Neuronal stem cell (in vitro differentiated cells): ENCODE measurements at regions not wholly inside any gene's neighbourhood (a gene's known extent, or its start where the extent isn't known, plus 50 kb on each side); places are given as distances from the start of the nearest gene placed in this dataset.

Source experiments
- DNase-seq: peaks from one replicate; pipeline ENCODE4 v3.0.0-alpha.2; 2013; ENCODE audit warnings: low spot score
- H2AFZ ChIP-seq: one replicate; pipeline ENCODE4 v1.6.1; 2013; ENCODE audit warnings: mild to moderate bottlenecking, low read length, inconsistent platforms
- H2AK5ac ChIP-seq: 2 replicates; pipeline ENCODE4 v1.6.1; 2013; ENCODE audit warnings: low read depth, mild to moderate bottlenecking, inconsistent platforms, low read length, moderate library complexity, mixed read lengths
- H2BK120ac ChIP-seq: 2 replicates; pipeline ENCODE4 v1.6.1; 2013; ENCODE audit warnings: low read depth, mild to moderate bottlenecking, inconsistent platforms, low read length, moderate library complexity, mixed read lengths
- H2BK12ac ChIP-seq: one replicate; pipeline ENCODE4 v1.6.1; 2013; ENCODE audit warnings: low read length, inconsistent platforms
- H2BK15ac ChIP-seq: 2 replicates; pipeline ENCODE4 v1.6.1; 2013; ENCODE audit warnings: mild to moderate bottlenecking, low read length, inconsistent platforms, mixed read lengths
- H2BK5ac ChIP-seq: one replicate; pipeline ENCODE4 v1.6.1; 2013; ENCODE audit warnings: inconsistent platforms, mild to moderate bottlenecking, low read length, moderate library complexity
- H3K14ac ChIP-seq: one replicate; pipeline ENCODE4 v1.6.1; 2013; ENCODE audit warnings: low read length, inconsistent platforms
- H3K18ac ChIP-seq: 2 replicates; pipeline ENCODE4 v1.6.1; 2013; ENCODE audit warnings: low read length, inconsistent platforms
- H3K23ac ChIP-seq: 2 replicates; pipeline ENCODE4 v1.6.1; 2013; ENCODE audit warnings: low read depth, mild to moderate bottlenecking, mixed read lengths, low read length, inconsistent platforms; ENCODE audit not compliant: poor library complexity
- H3K27ac ChIP-seq: replicated peaks from 3 replicates; pipeline ENCODE4 v1.5.1; 2013; ENCODE audit warnings: low read length, inconsistent platforms
- H3K27me3 ChIP-seq, 3 experiments: 2 replicates each; pipeline ENCODE4 v1.6.1; 2013; ENCODE audit warnings: low read length in 3 of 3, mild to moderate bottlenecking in 2 of 3, inconsistent platforms in 1 of 3, low read depth in 1 of 3, mixed read lengths in 1 of 3, moderate library complexity in 1 of 3; ENCODE audit not compliant: control insufficient read depth in 3 of 3, insufficient read depth in 3 of 3
- H3K36me3 ChIP-seq, 2 donors: replicated peaks in 1 of 2; 2 replicates each; pipeline ENCODE4 v1.6.1; 2013; ENCODE audit warnings: low read length in 2 of 2; ENCODE audit not compliant: control insufficient read depth in 2 of 2, insufficient read depth in 2 of 2
- H3K4ac ChIP-seq: 2 replicates; pipeline ENCODE4 v1.6.1; 2013; ENCODE audit warnings: inconsistent platforms, mild to moderate bottlenecking, low read length, moderate library complexity
- H3K4me1 ChIP-seq, 2 donors: 1 replicate in 1 of 2; 2 replicates in 1 of 2; pipeline ENCODE4 v1.6.1; 2013; ENCODE audit warnings: low read length in 2 of 2, low read depth in 1 of 2; ENCODE audit not compliant: control insufficient read depth in 2 of 2, insufficient read depth in 1 of 2
- H3K4me2 ChIP-seq: one replicate; pipeline ENCODE4 v1.6.1; 2013; ENCODE audit warnings: mild to moderate bottlenecking, low read length, inconsistent platforms; ENCODE audit not compliant: insufficient read depth, poor library complexity, severe bottlenecking
- H3K4me3 ChIP-seq, 2 donors: 2 replicates each; pipeline ENCODE4 v1.5.1; 2013; ENCODE audit warnings: low read length in 2 of 2, mild to moderate bottlenecking in 2 of 2, inconsistent platforms in 1 of 2, moderate library complexity in 1 of 2
- H3K79me1 ChIP-seq: one replicate; pipeline ENCODE4 v1.6.1; 2013; ENCODE audit warnings: low read depth, mild to moderate bottlenecking, inconsistent platforms, low read length, moderate library complexity
- H3K9ac ChIP-seq: one replicate; pipeline ENCODE4 v1.6.1; 2013; ENCODE audit warnings: mild to moderate bottlenecking, low read depth, low read length, inconsistent platforms; ENCODE audit not compliant: poor library complexity
- H3K9me3 ChIP-seq, 2 donors: replicated peaks in 1 of 2; 2 replicates each; pipeline versions ENCODE3 to v1.6.1; 2013; ENCODE audit warnings: low read length in 2 of 2, mild to moderate bottlenecking in 2 of 2, inconsistent platforms in 1 of 2, low read depth in 1 of 2, mixed read lengths in 1 of 2, moderate library complexity in 1 of 2; ENCODE audit not compliant: control insufficient read depth in 2 of 2, insufficient read depth in 1 of 2
- H4K8ac ChIP-seq: one replicate; pipeline ENCODE4 v1.6.1; 2013; ENCODE audit warnings: low read depth, mild to moderate bottlenecking, inconsistent platforms, low read length, moderate library complexity
- H4K91ac ChIP-seq: one replicate; pipeline ENCODE4 v1.6.1; 2013; ENCODE audit warnings: low read length, low read depth, mild to moderate bottlenecking, inconsistent platforms; ENCODE audit not compliant: poor library complexity
- WGBS, 2 donors: extraction: QIAGEN DNeasy Blood & Tissue Kit; methylation state at CpG; one replicate each; pipeline ENCODE4 v1.1.7; 2013; ENCODE audit warnings: missing lambda C conversion rate in 2 of 2, mixed read lengths in 1 of 2; ENCODE audit not compliant: insufficient read length in 2 of 2, insufficient replicate concordance in 1 of 2; ENCODE audit errors: extremely low coverage in 2 of 2; 5-methylcytosine and 5-hydroxymethylcytosine counted together

DNA sequence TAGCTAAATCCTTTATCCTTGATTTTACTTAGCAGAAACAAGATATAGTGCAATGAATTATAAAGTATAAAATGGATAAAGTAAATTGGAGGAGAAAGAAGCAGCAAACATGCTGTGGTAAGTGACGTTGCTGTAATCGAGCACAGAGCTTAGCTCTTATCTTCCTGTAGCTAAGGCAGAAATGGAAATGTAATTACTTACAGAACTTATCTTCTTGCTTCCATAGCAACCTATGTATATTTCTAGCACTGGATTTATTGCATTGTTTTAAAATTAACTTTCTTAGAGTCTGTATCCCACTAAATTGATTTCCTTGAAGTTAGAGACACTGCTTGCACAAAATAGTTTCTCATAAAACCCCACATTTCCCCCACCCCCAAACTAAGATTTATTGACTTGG lies 130.6 kb upstream of the MC4R start:
- Histone ChIP-seq H4K8ac (no peak overlapping the region), H3K9me3 (no peaks in the 10 kb centered on the region), H3K23ac (no peak overlapping the region), H3K9ac (no peak overlapping the region), H4K91ac (no peak overlapping the region), H3K4me2 (no peak overlapping the region), H2AK5ac (no peak overlapping the region), H3K18ac (no peak overlapping the region), H3K36me3 (no peaks in the 10 kb centered on the region), H3K14ac (no peak overlapping the region), H2BK120ac (no peak overlapping the region), H2BK5ac (no peak overlapping the region), H3K4me3 (no peak overlapping the region), H2AFZ (no peak overlapping the region), H3K79me1 (no peaks in the 10 kb centered on the region), H3K27ac (no peak overlapping the region), H3K4ac (no peak overlapping the region), H3K4me1 (no peaks in the 10 kb centered on the region), H3K27me3 (no peaks in the 10 kb centered on the region), H2BK12ac (no peak overlapping the region), H2BK15ac (no peak overlapping the region)
- no CpG with 5 or more reads among the region's 2 CpGs for WGBS, 2 donors
- no peak for DNase-seq

DNA sequence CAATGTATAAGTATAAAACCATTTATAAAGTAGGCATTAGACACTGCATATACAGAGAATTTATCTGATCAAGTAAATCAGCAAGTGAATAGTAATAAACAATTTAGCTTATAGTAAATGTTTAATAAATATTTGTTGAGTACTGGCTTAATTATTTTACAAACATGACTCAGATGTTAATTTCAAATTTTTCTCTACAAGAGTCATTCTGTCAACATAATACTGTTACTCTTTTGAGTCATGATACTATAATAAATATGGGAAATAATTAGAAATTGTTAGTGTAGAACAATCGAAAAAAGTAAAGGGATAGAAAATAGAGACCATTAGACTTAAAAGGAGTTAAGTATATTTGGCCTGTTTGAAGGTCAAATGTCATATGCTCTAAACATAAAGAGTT lies 133.6 kb upstream of the MC4R start:
- no peak overlapping the region for H3K14ac ChIP-seq
- no peak overlapping the region for H2BK120ac ChIP-seq
- no peak overlapping the region for H3K9ac ChIP-seq
- no peak overlapping the region for H4K91ac ChIP-seq
- H2BK5ac ChIP-seq = no peak overlapping the region
- 100% methylated on average over 1 of the region's 1 CpG for WGBS, 2 donors
- no peak overlapping the region for H3K27ac ChIP-seq
- no peak overlapping the region for H2BK12ac ChIP-seq
- H2AK5ac ChIP-seq = no peak overlapping the region
- H3K23ac ChIP-seq = no peak overlapping the region
- H3K79me1 ChIP-seq = no peaks in the 10 kb centered on the region
- no peak overlapping the region for H3K4me2 ChIP-seq
- H3K4ac ChIP-seq = no peak overlapping the region
- H3K36me3 ChIP-seq = no peaks in the 10 kb centered on the region
- no peaks in the 10 kb centered on the region for H3K9me3 ChIP-seq
- no peaks in the 10 kb centered on the region for H3K27me3 ChIP-seq
- DNase-seq = no peak
- H4K8ac ChIP-seq = no peak overlapping the region
- H2BK15ac ChIP-seq = no peak overlapping the region
- H3K4me1 ChIP-seq = no peaks in the 10 kb centered on the region
- no peak overlapping the region for H3K18ac ChIP-seq
- no peak overlapping the region for H2AFZ ChIP-seq
- H3K4me3 ChIP-seq = no peak overlapping the region

DNA sequence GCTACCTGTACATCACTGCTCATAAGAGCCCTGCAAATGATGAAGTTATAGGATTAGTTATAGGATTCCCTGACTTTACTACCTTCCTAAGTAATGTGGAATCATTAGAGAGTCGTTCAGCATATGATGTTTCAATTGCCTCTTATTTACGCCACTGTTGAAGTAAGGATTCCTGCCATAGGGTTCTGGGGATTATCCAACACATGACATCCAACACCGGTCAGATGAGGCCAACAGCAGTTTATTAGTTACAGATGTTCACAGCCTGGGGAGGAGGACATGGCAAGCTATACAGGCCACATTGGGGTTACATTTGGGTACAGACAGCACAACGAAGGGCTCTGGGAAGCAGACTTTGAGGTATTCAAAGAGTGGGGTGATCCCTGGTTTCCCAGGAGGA lies 134.1 kb upstream of the MC4R start:
- Histone ChIP-seq H3K27me3 (no peaks in the 10 kb centered on the region), H3K27ac (no peak overlapping the region), H3K4me3 (no peak overlapping the region), H2BK5ac (no peak overlapping the region), H3K4me1 (no peaks in the 10 kb centered on the region), H3K14ac (no peak overlapping the region), H3K79me1 (no peaks in the 10 kb centered on the region), H2AK5ac (no peak overlapping the region), H4K8ac (no peak overlapping the region), H3K36me3 (no peaks in the 10 kb centered on the region), H3K9ac (no peak overlapping the region), H3K23ac (no peak overlapping the region), H3K4me2 (no peak overlapping the region), H2AFZ (no peak overlapping the region), H3K9me3 (no peaks in the 10 kb centered on the region), H2BK120ac (no peak overlapping the region), H2BK15ac (no peak overlapping the region), H4K91ac (no peak overlapping the region), H3K4ac (no peak overlapping the region), H2BK12ac (no peak overlapping the region), H3K18ac (no peak overlapping the region)
- WGBS, 2 donors = no CpG with 5 or more reads among the region's 4 CpGs
- no peak for DNase-seq

DNA sequence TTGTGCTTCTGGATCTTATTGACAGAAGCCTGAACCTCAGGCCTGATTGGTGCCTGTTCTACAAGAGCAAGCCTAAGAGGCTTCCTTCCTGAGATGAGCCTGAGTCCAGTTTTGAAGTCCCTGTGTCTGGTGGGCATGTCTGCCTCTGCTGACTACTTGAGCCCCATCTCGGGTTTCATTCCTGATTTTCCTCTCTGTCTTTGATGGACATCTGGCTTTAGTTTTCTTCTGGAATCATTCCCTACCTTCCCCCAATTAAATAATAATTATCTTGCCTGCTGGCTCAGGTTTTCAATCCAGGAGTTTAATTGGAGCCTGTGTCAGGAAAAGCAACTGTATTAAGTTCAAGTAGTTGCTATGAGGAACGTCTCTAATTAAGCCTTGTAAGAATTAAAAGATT lies 135.5 kb upstream of the MC4R start:
- H2BK12ac ChIP-seq = no peak overlapping the region
- no peaks in the 10 kb centered on the region for H3K36me3 ChIP-seq
- no peak overlapping the region for H3K4me3 ChIP-seq
- H4K91ac ChIP-seq = no peak overlapping the region
- no peak for DNase-seq
- no peak overlapping the region for H3K9ac ChIP-seq
- H2BK5ac ChIP-seq = no peak overlapping the region
- H4K8ac ChIP-seq = no peak overlapping the region
- no peaks in the 10 kb centered on the region for H3K27me3 ChIP-seq
- H2BK120ac ChIP-seq = no peak overlapping the region
- H2BK15ac ChIP-seq = no peak overlapping the region
- no peak overlapping the region for H2AK5ac ChIP-seq
- H2AFZ ChIP-seq = no peak overlapping the region
- no peak overlapping the region for H3K27ac ChIP-seq
- no peaks in the 10 kb centered on the region for H3K4me1 ChIP-seq
- no peak overlapping the region for H3K18ac ChIP-seq
- H3K23ac ChIP-seq = no peak overlapping the region
- no CpG with 5 or more reads among the region's 2 CpGs for WGBS, 2 donors
- no peak overlapping the region for H3K14ac ChIP-seq
- no peak overlapping the region for H3K4me2 ChIP-seq
- no peaks in the 10 kb centered on the region for H3K9me3 ChIP-seq
- no peak overlapping the region for H3K4ac ChIP-seq
- H3K79me1 ChIP-seq = no peaks in the 10 kb centered on the region
